ENCODE measurements at regions not wholly inside any gene's neighbourhood (a gene's known extent, or its start where the extent isn't known, plus 50 kb on each side); places are given as distances from the start of the nearest gene placed in this dataset.

DNA sequence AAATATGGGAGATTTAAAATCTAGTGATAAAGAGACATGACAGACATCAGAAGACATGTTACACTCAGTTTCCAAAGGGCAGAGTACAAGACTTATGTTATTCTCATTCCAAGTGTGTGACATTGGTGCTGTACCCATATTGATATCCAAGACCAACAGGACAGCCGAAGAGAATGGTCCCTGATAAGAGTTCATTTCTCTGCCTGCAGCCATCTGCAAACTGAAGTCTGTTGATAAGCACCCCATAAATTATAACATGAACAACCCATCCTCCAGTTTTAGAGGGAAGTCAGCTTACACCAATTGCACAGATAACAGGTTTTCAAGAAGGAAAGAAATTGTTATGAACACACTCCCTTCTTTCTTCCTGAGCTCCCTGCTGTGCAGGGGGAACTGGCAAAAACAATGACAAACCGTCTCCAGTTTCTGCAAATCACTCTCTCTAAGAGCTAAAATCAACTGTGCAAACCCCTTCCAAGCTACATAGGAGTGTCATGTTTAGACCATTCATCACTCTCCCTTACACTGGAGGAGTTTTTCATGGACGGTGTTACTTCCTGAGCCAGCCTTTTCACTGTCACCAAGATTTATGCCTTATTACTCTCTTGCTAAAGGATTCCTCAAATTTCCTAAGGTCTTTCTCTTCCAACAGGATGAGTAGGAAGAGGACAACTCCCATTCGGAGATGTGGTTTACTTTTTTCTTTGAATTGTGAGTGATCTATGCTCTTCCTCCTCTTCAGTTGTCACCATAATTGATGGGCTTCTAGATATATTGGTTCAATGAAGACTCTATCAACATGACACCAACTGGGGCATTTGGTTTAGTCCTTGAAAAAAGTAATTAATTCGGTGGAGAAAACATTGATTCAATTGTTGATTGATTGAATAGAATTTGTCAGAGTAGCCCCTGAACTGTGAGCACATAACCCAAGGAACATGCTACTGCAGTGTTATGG lies 80.3 kb upstream of the FAM171A1 start:
- no peak overlapping the region for H3K4me3 ChIP-seq (ENCODE audit: low read depth, low read length, poor library complexity, severe bottlenecking)
- H3F3A ChIP-seq (ENCODE audit: insufficient read depth, low read length), result no peaks in the 10 kb centered on the region
- H3K9me2 ChIP-seq (ENCODE audit: low read depth, low read length), result no peaks in the 10 kb centered on the region
- TF ChIP-seq EZH2 (IDR thresholded peaks at IDR 0.05; ENCODE audit: borderline replicate concordance, low read length), result no peak
- TF ChIP-seq, protein P1, sequence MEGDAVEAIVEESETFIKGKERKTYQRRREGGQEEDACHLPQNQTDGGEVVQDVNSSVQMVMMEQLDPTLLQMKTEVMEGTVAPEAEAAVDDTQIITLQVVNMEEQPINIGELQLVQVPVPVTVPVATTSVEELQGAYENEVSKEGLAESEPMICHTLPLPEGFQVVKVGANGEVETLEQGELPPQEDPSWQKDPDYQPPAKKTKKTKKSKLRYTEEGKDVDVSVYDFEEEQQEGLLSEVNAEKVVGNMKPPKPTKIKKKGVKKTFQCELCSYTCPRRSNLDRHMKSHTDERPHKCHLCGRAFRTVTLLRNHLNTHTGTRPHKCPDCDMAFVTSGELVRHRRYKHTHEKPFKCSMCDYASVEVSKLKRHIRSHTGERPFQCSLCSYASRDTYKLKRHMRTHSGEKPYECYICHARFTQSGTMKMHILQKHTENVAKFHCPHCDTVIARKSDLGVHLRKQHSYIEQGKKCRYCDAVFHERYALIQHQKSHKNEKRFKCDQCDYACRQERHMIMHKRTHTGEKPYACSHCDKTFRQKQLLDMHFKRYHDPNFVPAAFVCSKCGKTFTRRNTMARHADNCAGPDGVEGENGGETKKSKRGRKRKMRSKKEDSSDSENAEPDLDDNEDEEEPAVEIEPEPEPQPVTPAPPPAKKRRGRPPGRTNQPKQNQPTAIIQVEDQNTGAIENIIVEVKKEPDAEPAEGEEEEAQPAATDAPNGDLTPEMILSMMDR (IDR thresholded peaks at IDR 0.05; ENCODE audit: low read length), result no peak
- no peaks in the 10 kb centered on the region for H3K9me3 ChIP-seq (ENCODE audit: low read length)
- H3K9ac ChIP-seq (ENCODE audit: low read length), result no peak overlapping the region
- H3K4me1 ChIP-seq (ENCODE audit: insufficient read depth, low read length, severe bottlenecking), result no peaks in the 10 kb centered on the region
- no peaks in the 10 kb centered on the region for H3K79me2 ChIP-seq (ENCODE audit: insufficient read depth, low read length)
- H3K4me2 ChIP-seq (ENCODE audit: low read length), result no peak overlapping the region
- H3K27me3 ChIP-seq (ENCODE audit: insufficient read depth, low read length), result no peaks in the 10 kb centered on the region
- H4K20me1 ChIP-seq (ENCODE audit: insufficient read depth, low read length), result no peaks in the 10 kb centered on the region
- H2AFZ ChIP-seq (ENCODE audit: low read length), result no peak overlapping the region
- H3K27ac ChIP-seq (ENCODE audit: low read depth, low read length, poor library complexity, severe bottlenecking), result no peak overlapping the region
- no peaks in the 10 kb centered on the region for H3K36me3 ChIP-seq (ENCODE audit: insufficient read depth, low read length)

DNA sequence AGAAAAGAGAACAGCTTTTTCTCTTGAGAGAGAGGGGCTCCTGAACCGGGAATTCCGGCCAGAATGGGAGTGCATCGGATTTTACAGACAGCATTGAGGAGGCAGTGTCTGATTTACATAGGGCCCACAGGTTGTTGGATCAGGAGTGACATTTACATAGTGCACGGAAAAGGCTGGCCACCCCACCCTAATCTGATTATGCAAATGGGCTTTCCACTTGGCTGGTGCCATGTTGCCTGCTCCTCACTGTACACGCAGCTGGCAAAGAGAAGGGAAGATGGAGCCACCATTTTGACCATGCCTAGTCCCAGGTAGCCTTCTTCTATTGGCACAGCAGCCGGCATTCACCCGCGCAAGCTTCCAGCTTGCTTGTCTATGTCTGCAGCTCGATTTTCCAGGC lies 77.5 kb upstream of the FAM171A1 start:
- Histone ChIP-seq H2AFZ (ENCODE audit: low read length) (no peak overlapping the region), H4K20me1 (ENCODE audit: insufficient read depth, low read length) (no peaks in the 10 kb centered on the region), H3F3A (ENCODE audit: insufficient read depth, low read length) (no peaks in the 10 kb centered on the region), H3K36me3 (ENCODE audit: insufficient read depth, low read length) (no peaks in the 10 kb centered on the region), H3K4me3 (ENCODE audit: low read depth, low read length, poor library complexity, severe bottlenecking) (no peak overlapping the region), H3K79me2 (ENCODE audit: insufficient read depth, low read length) (no peaks in the 10 kb centered on the region), H3K4me2 (ENCODE audit: low read length) (no peak overlapping the region), H3K9me3 (ENCODE audit: low read length) (no peaks in the 10 kb centered on the region), H3K9me2 (ENCODE audit: low read depth, low read length) (no peaks in the 10 kb centered on the region), H3K27me3 (ENCODE audit: insufficient read depth, low read length) (no peaks in the 10 kb centered on the region), H3K27ac (ENCODE audit: low read depth, low read length, poor library complexity, severe bottlenecking) (no peak overlapping the region), H3K4me1 (ENCODE audit: insufficient read depth, low read length, severe bottlenecking) (no peaks in the 10 kb centered on the region), H3K9ac (ENCODE audit: low read length) (no peak overlapping the region)
- TF ChIP-seq EZH2 (IDR thresholded peaks at IDR 0.05; ENCODE audit: borderline replicate concordance, low read length), result no peak
- TF ChIP-seq, protein P1 (IDR thresholded peaks at IDR 0.05; ENCODE audit: low read length), result no peak

DNA sequence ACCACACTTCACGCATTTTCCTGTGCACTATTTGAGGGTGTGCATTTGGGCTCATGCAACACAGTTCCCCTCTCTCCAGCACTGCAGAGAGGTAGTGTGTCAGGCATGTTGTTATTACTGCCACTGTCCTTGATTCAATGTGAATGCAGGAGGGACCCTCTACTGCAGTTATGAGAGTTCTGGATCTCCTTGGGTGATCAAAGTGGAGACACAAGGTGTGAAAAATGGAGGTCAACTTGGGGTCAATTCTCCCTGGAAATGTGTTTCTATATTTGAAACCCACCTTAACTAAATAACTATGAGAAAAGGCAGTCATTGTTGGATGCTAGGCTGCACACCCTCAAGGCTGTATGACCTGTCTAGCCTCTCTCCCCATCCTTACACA lies 73.9 kb upstream of the FAM171A1 start:
- Histone ChIP-seq H3K9me2 (ENCODE audit: low read depth, low read length) (no peaks in the 10 kb centered on the region), H3K79me2 (ENCODE audit: insufficient read depth, low read length) (no peaks in the 10 kb centered on the region), H3K4me1 (ENCODE audit: insufficient read depth, low read length, severe bottlenecking) (no peaks in the 10 kb centered on the region), H3K27me3 (ENCODE audit: insufficient read depth, low read length) (no peaks in the 10 kb centered on the region), H3K4me2 (ENCODE audit: low read length) (no peak overlapping the region), H3K9me3 (ENCODE audit: low read length) (no peaks in the 10 kb centered on the region), H3K27ac (ENCODE audit: low read depth, low read length, poor library complexity, severe bottlenecking) (no peak overlapping the region), H3F3A (ENCODE audit: insufficient read depth, low read length) (no peaks in the 10 kb centered on the region), H3K4me3 (ENCODE audit: low read depth, low read length, poor library complexity, severe bottlenecking) (no peak overlapping the region), H2AFZ (ENCODE audit: low read length) (no peak overlapping the region), H3K9ac (ENCODE audit: low read length) (no peak overlapping the region), H4K20me1 (ENCODE audit: insufficient read depth, low read length) (no peaks in the 10 kb centered on the region), H3K36me3 (ENCODE audit: insufficient read depth, low read length) (no peaks in the 10 kb centered on the region)
- TF ChIP-seq, protein P1 (IDR thresholded peaks at IDR 0.05; ENCODE audit: low read length), result no peak
- TF ChIP-seq EZH2 (IDR thresholded peaks at IDR 0.05; ENCODE audit: borderline replicate concordance, low read length), result no peak

Measured in OCI-LY1 (cell line).